ENCODE measurements at regions not wholly inside any gene's neighbourhood (a gene's known extent, or its start where the extent isn't known, plus 50 kb on each side); places are given as distances from the start of the nearest gene placed in this dataset.

- ATAC-seq (no peak), DNase-seq (no peak), FAIRE-seq (no peak)
- no peaks in the 10 kb centered on the region for H3K27me3 ChIP-seq
- H3K4me3 ChIP-seq: no peak overlapping the region
- no peak for TF ChIP-seq CTCF (IDR thresholded peaks at IDR 0.05)
- H3K27ac ChIP-seq: no peak overlapping the region
- H3K4me1 ChIP-seq: no peaks in the 10 kb centered on the region
- WGBS, 2 donors: 56 to 59% methylated on average over 12 of the region's 12 CpGs
- H3K36me3 ChIP-seq: no peaks in the 10 kb centered on the region
- no peaks in the 10 kb centered on the region for H3K9me3 ChIP-seq
- intact Hi-C loops (cut with DNase I): no loop called here
These were observed 168.6 kb upstream of the IRX3 start for GRCh38 chr16:54455030-54455725.

GRCh38 chr16:54454616-54455015 lies 168.0 kb upstream of the IRX3 start:
- FAIRE-seq (no peak), DNase-seq (no peak), ATAC-seq (no peak)
- Histone ChIP-seq H3K27me3 (no peaks in the 10 kb centered on the region), H3K9me3 (no peaks in the 10 kb centered on the region), H3K4me1 (no peaks in the 10 kb centered on the region), H3K27ac (no peak overlapping the region), H3K4me3 (no peak overlapping the region), H3K36me3 (no peaks in the 10 kb centered on the region)
- TF ChIP-seq CTCF (IDR thresholded peaks at IDR 0.05): no peak
- 81 to 82% methylated on average over 8 of the region's 8 CpGs for WGBS, 2 donors
- intact Hi-C loops (cut with DNase I): no loop called here

GRCh38 chr16:54453871-54454270 lies 167.3 kb upstream of the IRX3 start:
- no peak for DNase-seq
- H3K4me1 ChIP-seq: no peaks in the 10 kb centered on the region
- no peak for FAIRE-seq
- no peak for ATAC-seq
- H3K27me3 ChIP-seq: no peaks in the 10 kb centered on the region
- H3K4me3 ChIP-seq: no peak overlapping the region
- no peak overlapping the region for H3K27ac ChIP-seq
- H3K9me3 ChIP-seq: no peaks in the 10 kb centered on the region
- WGBS, 2 donors: 91 to 94% methylated on average over 2 of the region's 2 CpGs
- intact Hi-C loops (cut with DNase I): no loop called here
- no peak for TF ChIP-seq CTCF (IDR thresholded peaks at IDR 0.05)
- no peaks in the 10 kb centered on the region for H3K36me3 ChIP-seq

- no peak for FAIRE-seq
- Histone ChIP-seq H3K9me3 (no peaks in the 10 kb centered on the region), H3K36me3 (no peaks in the 10 kb centered on the region), H3K4me1 (no peaks in the 10 kb centered on the region), H3K27ac (no peak overlapping the region), H3K27me3 (no peaks in the 10 kb centered on the region), H3K4me3 (no peak overlapping the region)
- DNase-seq: no peak
- peak in 1 of 4 donors; percentile 37 for ATAC-seq
- TF ChIP-seq CTCF (IDR thresholded peaks at IDR 0.05): no peak
- intact Hi-C loops (cut with DNase I): no loop called here
- 68 to 71% methylated on average over 20 of the region's 20 CpGs for WGBS, 2 donors
These were observed 161.2 kb upstream of the IRX3 start for GRCh38 chr16:54447576-54448440.

- WGBS, 2 donors: 67 to 73% methylated on average over 10 of the region's 10 CpGs
- FAIRE-seq: no peak
- no peak for TF ChIP-seq CTCF (IDR thresholded peaks at IDR 0.05)
These were observed 160.1 kb upstream of the IRX3 start for GRCh38 chr16:54446639-54447038.

More at GRCh38 chr16:54446639-54447038, 160.1 kb upstream of the IRX3 start:
- Histone ChIP-seq H3K4me3 (no peak overlapping the region), H3K27me3 (no peaks in the 10 kb centered on the region), H3K36me3 (no peaks in the 10 kb centered on the region), H3K9me3 (no peaks in the 10 kb centered on the region), H3K4me1 (no peaks in the 10 kb centered on the region), H3K27ac (no peak overlapping the region)
- DNase-seq (no peak), ATAC-seq (peak in 2 of 4 donors; percentile 30 to 67)
- intact Hi-C loops (cut with DNase I): no loop called here
